Urinary bladder (tissue), 3 donors: ENCODE measurements at regions not wholly inside any gene's neighbourhood (a gene's known extent, or its start where the extent isn't known, plus 50 kb on each side); places are given as distances from the start of the nearest gene placed in this dataset.
"Not testable (repeated sequence)": the region's sequence is repeated elsewhere in the genome, so short reads cannot be mapped to it uniquely, and the experiment has no call there.

Experiments used
- DNase-seq: peaks from one replicate; pipeline ENCODE4 v3.0.0-alpha.2; 2015; ENCODE audit errors: extremely low spot score
- H3K27ac ChIP-seq: one replicate; pipeline ENCODE4 v1.5.1; 2013; ENCODE audit warnings: low read depth, mild to moderate bottlenecking, moderate library complexity
- H3K36me3 ChIP-seq: one replicate; pipeline ENCODE4 v1.6.1; 2013; ENCODE audit warnings: mild to moderate bottlenecking, moderate library complexity; ENCODE audit not compliant: insufficient read depth
- H3K4me1 ChIP-seq: one replicate; pipeline ENCODE4 v1.6.1; 2013; ENCODE audit warnings: mild to moderate bottlenecking, moderate library complexity; ENCODE audit not compliant: insufficient read depth
- H3K4me3 ChIP-seq: one replicate; pipeline ENCODE4 v1.5.1; 2013; ENCODE audit warnings: low read depth, low read length
- WGBS: extraction: QIAGEN DNeasy Blood & Tissue Kit; methylation state at CpG from one replicate; pipeline ENCODE4 v1.1.7; 2013; 5-methylcytosine and 5-hydroxymethylcytosine counted together
- donor health status: healthy with polysubstance abuse.
- donor health status: healthy.

- 33% methylated on average over 4 of the region's 4 CpGs for WGBS
- Histone ChIP-seq H3K36me3 (no peaks in the 10 kb centered on the region), H3K27ac (no peak overlapping the region), H3K4me1 (no peaks in the 10 kb centered on the region), H3K4me3 (no peak overlapping the region)
- no peak for DNase-seq
Measured at GRCh38 chr2:175730050-175730449, 272.0 kb downstream of the LNPK start.

GRCh38 chr2:175729049-175729706 lies 272.9 kb downstream of the LNPK start:
- 84% methylated on average over 4 of the region's 4 CpGs for WGBS
- H3K4me3 ChIP-seq = no peak overlapping the region

GRCh38 chr2:175728032-175728431 lies 274.0 kb downstream of the LNPK start:
- H3K36me3 ChIP-seq = no peaks in the 10 kb centered on the region
- no peaks in the 10 kb centered on the region for H3K4me1 ChIP-seq
- 88% methylated on average over 4 of the region's 4 CpGs for WGBS
- no peak for DNase-seq
- H3K4me3 ChIP-seq = no peak overlapping the region
- H3K27ac ChIP-seq = no peak overlapping the region

More at GRCh38 chr2:175729049-175729706, 272.9 kb downstream of the LNPK start:
- H3K4me1 ChIP-seq = no peaks in the 10 kb centered on the region
- DNase-seq = no peak
- H3K27ac ChIP-seq = no peak overlapping the region
- H3K36me3 ChIP-seq = no peaks in the 10 kb centered on the region

GRCh38 chr2:175726223-175726622 lies 275.8 kb downstream of the LNPK start:
- no peak overlapping the region for H3K4me3 ChIP-seq

GRCh38 chr2:175709248-175709647 lies 292.8 kb downstream of the LNPK start:
- Histone ChIP-seq H3K36me3 (no peaks in the 10 kb centered on the region), H3K4me3 (no peak overlapping the region), H3K4me1 (no peaks in the 10 kb centered on the region), H3K27ac (no peak overlapping the region)
- no peak for DNase-seq
- WGBS = 66% methylated on average over 6 of the region's 6 CpGs

More at GRCh38 chr2:175726223-175726622, 275.8 kb downstream of the LNPK start:
- Histone ChIP-seq H3K36me3 (no peaks in the 10 kb centered on the region), H3K4me1 (no peaks in the 10 kb centered on the region), H3K27ac (no peak overlapping the region)
- no peak for DNase-seq
- 14% methylated on average over 2 of the region's 2 CpGs for WGBS

GRCh38 chr2:175707322-175707721 lies 294.7 kb downstream of the LNPK start:
- H3K4me3 ChIP-seq = no peak overlapping the region
- no peaks in the 10 kb centered on the region for H3K4me1 ChIP-seq
- no peak overlapping the region for H3K27ac ChIP-seq
- H3K36me3 ChIP-seq = no peaks in the 10 kb centered on the region
- 69% methylated on average over 8 of the region's 8 CpGs for WGBS
- DNase-seq = no peak

- not testable (repeated sequence) for H3K4me1 ChIP-seq, DNase-seq
- WGBS = 95% methylated on average over 22 of the region's 22 CpGs
Measured at GRCh38 chr2:175704568-175704967, 297.5 kb downstream of the LNPK start.

GRCh38 chr2:175698061-175698460 lies 304.0 kb downstream of the LNPK start:
- no peaks in the 10 kb centered on the region for H3K4me1 ChIP-seq
- no peaks in the 10 kb centered on the region for H3K36me3 ChIP-seq
- DNase-seq = no peak
- no peak overlapping the region for H3K27ac ChIP-seq
- no peak overlapping the region for H3K4me3 ChIP-seq
- 89% methylated on average over 1 of the region's 1 CpG for WGBS

More at GRCh38 chr2:175704568-175704967, 297.5 kb downstream of the LNPK start:
- H3K36me3 ChIP-seq, H3K4me3 ChIP-seq, H3K27ac ChIP-seq: not testable (repeated sequence)

- Histone ChIP-seq H3K4me3 (no peak overlapping the region), H3K36me3 (no peaks in the 10 kb centered on the region), H3K4me1 (no peaks in the 10 kb centered on the region), H3K27ac (no peak overlapping the region)
- DNase-seq = peak; percentile 66
- 23% methylated on average over 4 of the region's 4 CpGs for WGBS
Measured at GRCh38 chr2:175690113-175690837, 311.8 kb downstream of the LNPK start.

GRCh38 chr2:175688243-175688642 lies 313.8 kb downstream of the LNPK start:
- Histone ChIP-seq H3K27ac (no peak overlapping the region), H3K4me1 (no peaks in the 10 kb centered on the region), H3K4me3 (no peak overlapping the region), H3K36me3 (no peaks in the 10 kb centered on the region)
- WGBS = 72% methylated on average over 4 of the region's 4 CpGs
- DNase-seq = no peak

- DNase-seq = no peak
- Histone ChIP-seq H3K4me1 (no peaks in the 10 kb centered on the region), H3K4me3 (no peak overlapping the region), H3K27ac (no peak overlapping the region), H3K36me3 (no peaks in the 10 kb centered on the region)
- 51% methylated on average over 6 of the region's 6 CpGs for WGBS
Measured at GRCh38 chr2:175687465-175687864, 314.6 kb downstream of the LNPK start.

GRCh38 chr2:175686002-175686401 lies 316.1 kb downstream of the LNPK start:
- no peak overlapping the region for H3K4me3 ChIP-seq
- no peak for DNase-seq
- no peaks in the 10 kb centered on the region for H3K4me1 ChIP-seq
- no peak overlapping the region for H3K27ac ChIP-seq
- no peaks in the 10 kb centered on the region for H3K36me3 ChIP-seq
- WGBS = 57% methylated on average over 7 of the region's 7 CpGs

- WGBS = 56% methylated on average over 4 of the region's 4 CpGs
- no peaks in the 10 kb centered on the region for H3K36me3 ChIP-seq
- no peak for DNase-seq
- H3K4me3 ChIP-seq = no peak overlapping the region
- H3K27ac ChIP-seq = no peak overlapping the region
- no peaks in the 10 kb centered on the region for H3K4me1 ChIP-seq
Measured at GRCh38 chr2:175684466-175684865, 317.6 kb downstream of the LNPK start.

GRCh38 chr2:175679728-175680127 lies 322.3 kb downstream of the LNPK start:
- no peak overlapping the region for H3K4me3 ChIP-seq
- H3K36me3 ChIP-seq = no peaks in the 10 kb centered on the region
- no peaks in the 10 kb centered on the region for H3K4me1 ChIP-seq
- 76% methylated on average over 2 of the region's 2 CpGs for WGBS
- H3K27ac ChIP-seq = no peak overlapping the region
- no peak for DNase-seq
